NOMO-1 treated with DMSO at 0.1 percent for 48 hours (cell line): ENCODE measurements at regions not wholly inside any gene's neighbourhood (a gene's known extent, or its start where the extent isn't known, plus 50 kb on each side); places are given as distances from the start of the nearest gene placed in this dataset.
"Not testable (repeated sequence)": the region's sequence is repeated elsewhere in the genome, so short reads cannot be mapped to it uniquely, and the experiment has no call there.

Experiments
- DNase-seq: peaks from one replicate; lab custom pipeline; 2025; ENCODE audit not compliant: unreplicated experiment; lab: John Stamatoyannopoulos, UW

DNA sequence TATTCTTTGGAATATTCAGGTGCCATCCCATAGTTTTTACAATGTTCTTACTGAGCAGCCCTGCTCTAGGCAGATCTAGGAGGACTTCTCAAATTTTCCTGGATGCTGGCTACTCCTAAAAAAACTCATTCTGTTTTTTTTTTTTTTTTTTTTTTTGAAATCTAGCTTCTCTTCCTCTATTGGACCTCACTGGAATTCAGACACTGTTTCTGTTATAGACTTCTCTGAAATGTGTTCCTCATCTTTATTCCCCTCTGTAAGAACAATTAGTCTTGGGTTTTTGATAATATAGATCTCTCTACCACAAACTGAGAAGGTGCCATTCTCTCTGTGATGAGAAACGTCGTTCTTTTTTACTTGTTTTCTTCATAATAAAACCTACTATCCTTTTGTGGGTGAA is 115.3 kb upstream of the CCND2 start:
- no peak for DNase-seq

DNA sequence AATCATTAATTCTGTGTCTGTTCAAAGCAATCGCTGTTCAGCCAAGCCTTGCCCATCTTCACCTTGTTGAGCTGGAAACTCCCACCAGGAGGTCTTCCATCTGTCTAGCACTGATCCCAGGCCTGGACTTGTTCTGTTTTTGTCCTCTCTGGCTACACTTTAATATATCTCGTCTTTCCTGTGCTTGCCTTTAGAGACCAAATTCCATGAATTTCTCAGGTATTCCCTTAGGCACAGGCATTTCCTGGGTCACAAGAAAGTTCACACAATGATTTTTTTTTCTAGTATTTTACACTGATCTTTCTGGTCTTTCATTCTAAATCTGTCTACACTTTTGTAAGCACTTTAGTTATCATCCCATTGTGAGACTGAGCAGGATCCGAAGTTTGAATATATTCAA is 116.4 kb upstream of the CCND2 start:
- no peak for DNase-seq

DNA sequence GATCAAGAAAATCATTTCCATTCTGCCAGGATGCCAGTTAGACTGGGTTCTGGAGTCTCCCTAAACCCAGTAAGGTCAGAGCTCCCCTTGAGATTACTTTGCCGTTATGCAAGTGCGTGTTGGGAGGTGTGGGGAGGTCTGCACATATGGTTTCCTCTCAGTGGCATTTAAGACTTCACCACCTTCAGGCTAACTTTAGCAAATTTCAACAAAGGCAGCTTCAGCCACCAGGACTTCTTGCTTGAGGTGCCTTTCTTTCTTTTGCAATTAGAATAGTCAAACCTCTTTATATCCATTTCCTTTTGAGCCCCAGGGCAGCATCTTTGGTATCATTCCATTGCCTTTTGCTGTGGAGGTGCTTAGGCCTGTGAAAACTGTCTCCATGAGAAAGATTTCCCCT is 117.2 kb upstream of the CCND2 start:
- no peak for DNase-seq

DNA sequence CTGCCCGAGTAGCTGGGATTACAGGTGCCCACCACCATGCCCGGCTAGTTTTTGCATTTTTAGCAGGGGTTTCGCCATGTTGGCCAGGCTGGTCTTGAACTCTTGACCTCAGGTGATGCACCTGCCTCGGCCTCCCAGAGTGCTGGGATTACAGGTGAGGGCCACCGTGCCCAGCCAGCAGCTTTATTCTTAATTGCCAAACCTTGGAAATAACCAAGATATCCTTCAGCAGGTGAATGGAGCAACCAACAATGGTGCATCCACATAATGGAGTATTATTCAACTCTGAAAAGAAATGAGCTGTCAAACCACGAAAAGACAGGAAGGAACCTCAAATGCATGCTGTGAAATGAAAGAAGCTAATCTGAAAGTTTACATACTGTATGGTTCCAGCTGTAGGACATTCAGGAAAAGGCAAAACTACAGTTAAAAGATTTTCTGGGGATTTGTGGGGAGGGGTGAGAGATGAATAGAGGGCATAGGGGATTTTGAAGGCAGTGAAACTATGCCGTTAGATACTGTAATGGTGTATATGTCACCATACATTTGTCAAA is 118.8 kb upstream of the CCND2 start:
- DNase-seq, result no peak

DNA sequence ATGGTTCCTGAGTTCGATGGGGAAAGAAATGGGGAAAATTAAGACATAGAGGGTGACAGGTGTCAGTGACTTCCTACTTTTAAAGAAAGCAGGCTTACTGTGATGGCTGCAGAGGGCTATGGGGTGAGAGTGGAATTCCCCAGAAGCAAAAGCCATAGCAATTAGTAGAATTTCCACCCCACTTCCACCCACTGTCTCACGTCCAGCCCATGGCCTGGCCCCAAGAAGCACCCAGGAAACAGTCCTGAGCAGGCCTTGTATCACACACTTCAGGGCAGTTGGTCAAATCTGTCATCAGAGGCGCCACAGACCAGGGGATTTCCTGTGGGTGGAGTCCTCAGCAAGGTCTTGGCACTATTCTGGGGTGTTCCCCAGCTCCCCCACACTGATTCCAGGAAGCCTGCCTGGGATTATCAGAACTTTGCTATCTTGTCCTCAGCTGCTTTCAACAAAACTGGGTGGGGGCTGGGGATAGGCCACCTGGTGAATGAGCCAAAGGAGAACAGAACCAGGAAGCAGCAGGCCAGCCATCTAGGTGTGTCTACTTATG is 120.1 kb upstream of the CCND2 start:
- no peak for DNase-seq

DNA sequence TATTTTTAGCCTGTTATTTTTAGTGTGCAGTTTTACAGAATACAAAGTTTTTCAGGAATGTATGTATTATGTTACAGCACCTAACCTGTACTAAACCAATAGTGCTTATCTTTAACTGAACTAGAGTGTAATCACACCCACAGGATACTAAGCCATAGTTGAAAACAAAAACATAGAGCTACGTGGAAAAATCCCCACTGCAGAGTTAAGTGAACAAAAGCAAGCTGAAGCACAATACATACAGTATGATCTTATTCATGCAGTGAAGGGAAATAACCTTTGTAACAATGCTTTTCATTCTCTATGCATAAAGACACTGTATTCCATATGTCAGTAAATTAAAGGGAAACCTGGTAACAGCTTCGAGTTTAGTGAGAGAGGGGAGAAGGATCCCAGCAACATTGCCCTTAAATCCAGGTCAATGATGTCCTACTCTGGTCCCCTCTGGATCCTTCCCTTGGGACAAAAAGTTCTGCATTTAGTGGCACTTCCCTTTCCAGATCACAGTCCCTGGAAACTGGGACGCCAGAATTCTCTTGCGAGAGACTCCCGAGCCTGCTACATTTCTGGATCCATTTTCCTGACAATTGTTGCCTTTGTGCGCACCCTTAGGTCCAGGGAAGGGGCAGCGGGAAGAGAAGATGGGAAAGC is 121.3 kb upstream of the CCND2 start:
- DNase-seq, result no peak

DNA sequence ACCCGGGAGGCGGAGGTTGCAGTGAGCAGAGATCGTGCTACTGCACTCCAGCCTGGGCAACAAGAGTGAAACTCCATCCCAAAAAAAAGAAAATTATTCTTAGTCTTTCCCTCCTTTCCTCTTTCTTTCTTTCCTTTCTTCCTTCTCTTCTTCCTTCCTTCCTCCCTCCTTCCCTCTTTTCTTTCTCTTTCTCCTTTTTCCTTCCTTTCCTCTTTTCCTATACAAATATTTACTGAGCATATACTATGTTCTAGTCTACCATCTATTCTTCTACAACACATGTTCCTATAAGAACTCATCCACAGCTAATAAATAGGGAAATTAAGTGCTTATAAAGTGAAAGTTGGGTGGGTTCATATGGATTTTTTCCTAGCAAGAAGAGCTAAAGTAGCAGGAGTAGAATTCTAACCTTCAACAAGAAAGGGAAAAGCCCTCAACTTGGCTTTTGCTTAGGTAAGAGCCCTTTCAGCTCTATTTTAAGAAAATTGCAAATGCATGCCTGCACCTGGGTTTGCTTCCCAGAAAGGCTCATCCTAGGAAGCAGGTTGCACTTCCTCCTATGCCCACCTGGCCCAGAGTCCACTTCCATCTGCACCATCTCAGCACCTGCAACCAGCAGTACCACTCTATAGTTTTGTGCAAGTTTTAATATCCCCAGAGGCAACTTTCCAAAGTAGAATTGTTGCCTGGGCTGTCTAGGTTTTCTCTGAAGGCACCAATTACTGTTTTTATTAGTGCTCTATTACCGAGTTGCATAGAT is 122.0 kb upstream of the CCND2 start:
- no peak for DNase-seq

DNA sequence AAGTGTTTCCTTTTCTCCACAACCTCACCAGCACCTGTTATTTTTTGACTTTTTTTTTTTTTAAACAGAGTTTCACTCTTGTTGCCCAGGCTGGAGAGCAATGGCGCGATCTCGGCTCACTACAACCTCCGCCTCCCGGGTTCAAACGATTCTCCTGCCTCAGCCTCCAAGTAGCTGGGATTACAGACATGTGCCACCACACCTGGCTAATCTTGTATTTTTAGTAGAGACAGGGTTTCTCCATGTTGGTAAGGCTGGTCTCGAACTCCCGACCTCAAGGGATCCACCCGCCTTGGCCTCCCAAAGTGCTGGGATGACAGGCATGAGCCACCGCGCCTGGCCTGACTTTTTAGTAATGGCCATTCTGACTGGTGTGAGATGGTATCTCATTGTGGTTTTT is 123.2 kb upstream of the CCND2 start:
- not testable (repeated sequence) for DNase-seq

DNA sequence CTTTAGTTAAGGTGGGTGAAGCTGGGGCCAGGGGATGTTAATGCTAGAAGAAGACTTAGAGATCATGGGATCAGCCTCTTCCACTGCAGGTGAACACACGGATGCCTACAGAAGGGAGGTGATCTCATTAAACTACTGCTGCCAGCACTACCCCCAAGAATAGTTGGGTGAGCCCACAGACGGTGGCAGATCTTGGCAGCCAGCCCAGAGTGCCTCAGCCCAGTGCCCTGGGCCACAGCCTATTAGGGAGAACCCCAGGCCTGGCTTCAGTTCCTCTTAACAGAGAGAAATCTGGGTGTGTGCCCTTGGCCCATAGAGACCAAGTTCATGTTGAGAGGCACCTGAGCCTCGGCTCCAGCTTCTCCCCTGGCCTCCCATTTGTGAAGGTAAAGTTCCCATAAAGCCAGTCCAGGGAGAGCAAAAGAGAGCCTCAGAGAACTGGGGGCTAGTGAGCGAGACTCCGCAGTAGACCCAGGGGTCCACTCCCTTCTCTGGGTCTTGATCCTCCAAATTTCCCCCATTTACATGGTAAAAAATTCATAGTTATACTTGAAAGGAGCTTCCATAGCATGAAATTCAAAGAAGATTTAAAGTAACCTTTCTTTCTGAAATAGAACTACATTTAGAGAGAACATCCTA is 125.0 kb upstream of the CCND2 start:
- DNase-seq, result peak; percentile 27

DNA sequence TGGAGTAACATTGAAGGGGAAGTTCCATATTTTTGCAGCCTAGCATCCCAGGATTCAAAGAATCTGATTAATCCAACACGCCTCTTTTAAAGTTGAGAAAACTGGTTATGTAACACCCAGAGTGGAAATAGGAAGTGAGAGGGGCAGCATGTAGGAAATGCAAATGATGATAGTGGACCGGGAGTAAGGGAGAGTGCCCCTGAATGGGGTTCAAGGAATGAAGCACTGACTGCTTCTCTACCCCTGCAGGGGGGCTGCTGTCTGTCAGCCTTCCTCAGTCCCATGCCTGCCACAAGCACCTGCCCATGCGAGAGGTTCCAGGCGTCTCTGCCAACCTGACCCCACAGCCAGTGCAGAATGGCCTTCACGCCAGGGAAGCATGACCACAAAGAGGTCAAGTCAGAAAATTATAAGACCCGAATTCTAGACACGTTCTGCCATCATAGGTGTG is 126.5 kb upstream of the CCND2 start:
- DNase-seq, result peak; percentile 36

DNA sequence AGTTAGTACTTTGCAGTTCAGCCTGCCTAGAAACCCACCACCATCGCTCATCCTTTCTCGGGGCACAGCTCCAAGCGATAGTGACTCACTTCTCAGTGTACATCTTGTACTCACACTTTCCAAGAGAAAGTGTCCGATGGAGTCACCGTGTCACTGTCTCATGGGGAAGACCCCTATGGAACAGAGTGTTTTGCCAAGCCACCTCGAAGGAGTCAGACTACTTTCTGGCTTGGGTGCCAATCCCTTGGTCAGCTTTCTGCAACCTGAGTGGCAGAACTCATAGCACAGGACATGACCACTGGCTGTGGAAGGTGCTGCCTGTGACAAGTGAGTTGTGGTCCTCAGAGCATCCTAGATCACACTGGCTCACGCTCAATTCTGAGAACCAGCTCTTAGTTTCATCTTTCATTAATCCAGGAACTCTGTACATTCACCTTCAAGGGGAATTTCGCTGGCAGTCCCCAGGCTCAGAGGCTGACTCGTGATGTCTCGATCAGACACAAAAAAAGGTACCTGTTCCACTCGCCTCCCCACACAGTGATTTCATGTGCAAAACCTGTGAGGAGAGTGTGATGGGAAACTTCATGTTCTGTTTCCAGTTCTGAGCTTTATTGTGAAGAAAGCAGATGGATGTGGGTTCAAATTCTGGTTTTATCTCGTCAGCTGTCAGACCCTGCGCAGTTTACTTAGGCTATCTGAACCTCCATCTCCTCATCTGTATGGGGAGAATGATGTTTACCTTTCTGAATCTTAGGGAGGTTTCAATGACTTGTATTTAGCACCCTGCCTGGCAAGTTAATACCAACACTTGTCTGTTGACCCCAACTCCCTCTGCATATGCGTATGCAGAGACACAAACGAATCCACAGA is 127.3 kb upstream of the CCND2 start:
- DNase-seq, result no peak

DNA sequence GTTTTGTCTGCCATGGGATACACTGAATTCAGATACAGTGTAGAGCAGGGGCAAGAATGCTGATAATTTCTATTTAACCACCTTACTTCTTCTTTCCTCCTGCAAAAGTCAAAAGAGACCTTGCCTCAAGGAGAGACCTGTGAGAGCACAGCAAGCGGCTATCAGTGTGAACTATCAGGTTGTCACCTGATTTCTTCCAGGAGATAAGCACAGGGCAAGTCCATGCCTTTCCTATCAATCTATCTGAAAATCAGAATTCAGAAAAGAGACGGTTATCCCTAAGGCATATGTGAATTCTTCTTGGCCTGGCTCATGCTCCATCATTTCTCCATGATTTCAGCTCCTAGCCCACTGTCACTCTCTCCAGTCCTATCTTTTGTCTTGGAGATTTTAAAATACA is 128.9 kb upstream of the CCND2 start:
- no peak for DNase-seq

DNA sequence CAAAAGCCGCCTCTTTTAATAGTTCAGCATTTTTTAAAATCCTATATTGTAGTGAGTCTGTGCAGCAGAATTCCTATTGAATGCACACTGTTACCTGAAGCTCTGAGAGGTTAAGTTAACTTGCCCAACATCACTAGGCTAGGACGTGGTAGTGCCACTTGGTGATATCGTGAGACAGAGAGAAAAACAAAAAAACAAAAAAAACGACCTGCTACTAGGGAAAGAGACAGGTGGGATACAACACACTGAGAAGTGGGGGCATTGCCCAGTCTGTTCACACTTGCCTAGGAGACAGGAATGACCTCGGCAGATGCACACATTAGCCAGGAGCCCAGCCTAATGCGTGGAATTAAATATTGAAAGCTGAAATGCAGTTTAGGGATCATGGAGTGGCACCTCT is 129.7 kb upstream of the CCND2 start:
- DNase-seq, result no peak

DNA sequence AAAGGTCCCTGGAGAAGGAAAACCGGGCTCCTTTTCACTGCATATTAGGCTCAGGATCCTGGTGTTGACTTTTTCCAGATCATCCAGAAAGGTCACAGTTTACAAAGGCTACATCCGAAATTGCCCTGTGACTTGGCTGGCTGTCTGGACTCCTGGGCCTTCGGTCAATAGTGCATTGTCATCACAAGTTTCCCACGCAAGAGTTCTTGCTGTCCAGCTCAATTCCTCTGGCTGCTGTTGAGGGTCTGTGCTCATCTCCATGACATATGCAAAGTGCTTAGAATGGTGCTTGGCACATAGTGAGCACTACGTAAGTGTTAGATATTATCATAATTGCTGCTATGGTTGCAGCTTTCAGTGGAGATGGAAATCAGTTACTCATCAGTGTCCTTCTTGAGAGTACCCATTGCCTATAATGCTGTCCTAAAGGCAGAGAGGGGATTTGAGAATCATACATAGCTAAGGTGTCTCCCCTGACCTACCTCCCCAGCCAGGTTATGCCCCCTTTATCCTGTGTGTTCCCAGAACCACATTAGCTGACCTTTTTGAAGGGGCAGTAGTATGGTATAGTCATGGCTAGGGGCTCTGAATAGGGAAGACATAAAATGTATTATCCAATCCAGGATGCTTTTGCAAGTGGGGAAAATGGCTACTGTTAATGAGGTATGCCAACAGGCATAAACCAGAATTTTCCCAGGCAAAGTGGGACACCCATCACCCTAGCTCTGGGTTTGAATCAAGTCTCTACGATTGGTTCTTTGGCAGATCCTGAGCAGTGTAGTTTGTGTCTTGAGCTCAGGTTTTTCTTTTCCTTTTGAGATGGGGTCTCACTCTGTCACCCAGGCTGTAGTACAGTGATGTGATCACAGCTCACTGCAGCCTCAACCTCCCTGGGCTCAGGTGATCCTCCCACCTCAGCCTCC is 132.0 kb upstream of the CCND2 start:
- no peak for DNase-seq

DNA sequence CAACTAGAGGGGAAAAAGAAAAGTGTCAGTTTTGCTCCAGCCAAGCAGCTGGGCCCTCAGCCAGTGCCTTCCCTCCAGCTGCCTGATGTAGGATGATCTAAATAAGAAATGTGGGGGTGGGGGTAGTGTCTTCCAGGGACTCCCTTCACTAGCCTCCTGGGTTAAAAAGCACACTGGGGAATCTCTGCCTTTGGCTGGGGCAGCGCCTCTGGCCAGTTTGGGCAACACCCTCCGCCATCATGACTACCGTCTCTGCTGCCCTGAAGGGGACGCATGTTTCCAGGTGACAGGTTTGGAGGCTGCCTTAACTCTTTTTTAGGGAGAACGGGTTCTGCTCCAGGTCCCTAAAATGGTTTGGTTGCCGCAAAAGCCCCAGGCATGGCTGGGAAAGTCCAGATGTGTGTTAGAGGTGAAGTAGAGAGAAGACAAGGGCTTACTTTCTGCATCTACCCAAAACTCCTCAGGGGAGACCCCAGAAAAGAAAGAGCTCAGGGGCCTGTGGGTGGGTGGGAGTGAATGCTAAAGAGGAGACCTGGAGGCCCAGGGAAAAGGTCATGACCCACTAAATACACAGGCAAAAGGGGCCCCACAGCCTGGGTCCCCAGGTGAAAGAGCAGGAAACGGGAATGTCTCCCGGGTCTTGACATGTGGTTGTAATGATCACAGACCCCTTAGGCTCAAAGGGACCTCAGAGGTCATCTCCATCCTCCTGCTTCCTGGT is 132.8 kb upstream of the CCND2 start:
- DNase-seq, result no peak

DNA sequence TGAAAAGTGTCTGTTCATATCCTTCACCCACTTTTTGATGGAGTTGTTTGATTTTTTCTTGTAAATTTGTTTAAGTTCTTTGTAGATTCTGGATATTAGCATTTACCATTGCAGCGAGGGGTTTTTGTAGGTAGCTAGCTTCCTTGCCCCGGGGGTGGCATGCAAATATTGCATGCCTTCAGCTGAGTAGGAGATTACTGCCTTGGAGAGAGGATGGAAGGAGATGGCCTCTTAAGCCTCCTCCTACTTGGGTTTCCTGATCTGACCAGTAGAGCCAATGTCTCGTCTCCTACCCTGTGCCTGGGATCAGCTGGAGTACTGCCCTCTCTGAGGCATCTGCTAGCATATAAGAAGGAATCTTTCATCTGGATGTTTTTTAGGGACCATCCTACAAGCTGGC is 134.4 kb upstream of the CCND2 start:
- DNase-seq, result no peak

DNA sequence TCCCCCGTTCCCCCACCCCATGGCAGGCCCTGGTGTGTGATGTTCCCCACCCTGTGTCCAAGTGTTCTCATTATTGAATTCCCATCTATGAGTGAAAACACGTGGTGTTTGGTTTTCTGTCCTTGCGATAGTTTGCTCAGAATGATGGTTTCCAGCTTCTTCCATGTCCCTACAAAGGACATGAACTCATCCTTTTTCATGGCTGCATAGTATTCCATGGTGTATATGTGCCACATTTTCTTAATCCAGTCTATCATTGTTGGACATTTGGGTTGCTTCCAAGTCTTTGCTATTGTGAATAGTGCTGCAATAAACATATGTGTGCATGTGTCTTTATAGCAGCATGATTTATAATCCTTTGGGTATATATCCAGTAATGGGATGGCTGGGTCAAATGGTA is 135.0 kb upstream of the CCND2 start:
- not testable (repeated sequence) for DNase-seq

DNA sequence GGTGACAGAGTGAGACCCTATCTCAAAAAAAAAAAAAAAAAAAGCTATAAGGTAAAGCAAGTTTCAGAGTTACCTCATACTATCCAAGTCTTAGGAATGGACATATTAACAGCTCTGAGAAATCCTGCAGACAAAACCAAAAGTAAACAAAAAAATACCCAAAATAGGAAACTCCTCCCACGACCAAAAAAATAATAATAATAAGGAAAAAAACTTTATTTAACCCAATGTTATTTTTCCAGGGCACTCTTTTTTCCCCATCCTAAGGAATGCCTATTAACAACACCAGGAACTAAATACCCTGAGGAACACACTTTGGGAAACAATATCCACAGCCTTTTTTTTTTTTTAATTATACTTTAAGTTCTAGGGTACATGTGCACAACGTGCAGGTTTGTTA is 135.5 kb upstream of the CCND2 start:
- DNase-seq, result no peak

DNA sequence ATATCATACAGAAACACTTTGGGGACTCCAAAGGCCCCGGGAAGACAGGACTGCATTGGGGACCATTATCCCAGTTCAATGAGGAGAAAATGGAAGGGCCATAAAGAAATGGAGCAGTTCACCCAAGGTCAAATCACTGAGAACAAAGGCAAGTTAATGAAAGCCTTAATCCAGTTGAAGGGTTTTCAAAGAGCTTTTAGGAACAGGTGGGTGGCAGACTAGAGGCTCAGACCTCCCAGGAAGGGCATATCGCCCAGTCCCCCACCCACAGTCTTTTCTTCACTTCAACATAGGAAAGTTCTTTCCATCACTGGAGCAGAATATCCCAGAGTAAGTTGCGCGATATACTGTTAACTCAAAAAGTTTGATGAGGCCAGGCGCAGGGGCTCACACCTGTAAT is 136.1 kb upstream of the CCND2 start:
- no peak for DNase-seq
